GM19238 (cell line): ENCODE measurements at regions not wholly inside any gene's neighbourhood (a gene's known extent, or its start where the extent isn't known, plus 50 kb on each side); places are given as distances from the start of the nearest gene placed in this dataset.
"Not testable (repeated sequence)": the region's sequence is repeated elsewhere in the genome, so short reads cannot be mapped to it uniquely, and the experiment has no call there.

Experiments
- DNase-seq: peaks from one replicate; pipeline ENCODE4 v3.0.0; 2011; ENCODE audit warnings: low spot score; ENCODE audit not compliant: insufficient read length

GRCh38 chrX:46228389-46228788 lies 316.8 kb downstream of the ZNF674 start:
- DNase-seq, result no peak

- DNase-seq, result no peak
Measured at GRCh38 chrX:46226422-46226821, 318.8 kb downstream of the ZNF674 start.

GRCh38 chrX:46223499-46223898 lies 321.7 kb downstream of the ZNF674 start:
- DNase-seq, result not testable (repeated sequence)

- DNase-seq, result no peak
Measured at GRCh38 chrX:46220822-46221221, 324.4 kb downstream of the ZNF674 start.

GRCh38 chrX:46218373-46218772 lies 326.8 kb downstream of the ZNF674 start:
- no peak for DNase-seq

GRCh38 chrX:46216406-46216805 lies 328.8 kb downstream of the ZNF674 start:
- DNase-seq, result no peak

- DNase-seq, result no peak
Measured at GRCh38 chrX:46211079-46211478, 334.1 kb downstream of the ZNF674 start.

- no peak for DNase-seq
Measured at GRCh38 chrX:46209768-46210167, 335.5 kb downstream of the ZNF674 start.

- DNase-seq, result no peak
Measured at GRCh38 chrX:46209037-46209436, 336.2 kb downstream of the ZNF674 start.

GRCh38 chrX:46208225-46208854 lies 336.9 kb downstream of the ZNF674 start:
- no peak for DNase-seq

GRCh38 chrX:46204721-46205422 lies 340.3 kb downstream of the ZNF674 start:
- no peak for DNase-seq

- no peak for DNase-seq
Measured at GRCh38 chrX:46202733-46203514, 342.3 kb downstream of the ZNF674 start.

GRCh38 chrX:46200413-46200812 lies 344.8 kb downstream of the ZNF674 start:
- no peak for DNase-seq

GRCh38 chrX:46198858-46199257 lies 346.4 kb downstream of the ZNF674 start:
- DNase-seq, result no peak

- DNase-seq, result not testable (repeated sequence)
Measured at GRCh38 chrX:46186811-46187106, 358.5 kb downstream of the ZNF674 start.

GRCh38 chrX:46185923-46186810 lies 359.1 kb downstream of the ZNF674 start:
- no peak for DNase-seq

GRCh38 chrX:46184749-46185148 lies 360.5 kb downstream of the ZNF674 start:
- no peak for DNase-seq

- DNase-seq, result peak; percentile 7
Measured at GRCh38 chrX:46180258-46180687, 364.9 kb downstream of the ZNF674 start.

GRCh38 chrX:46179748-46180147 lies 365.5 kb downstream of the ZNF674 start:
- no peak for DNase-seq

GRCh38 chrX:46178763-46179162 lies 366.5 kb downstream of the ZNF674 start:
- no peak for DNase-seq

- no peak for DNase-seq
Measured at GRCh38 chrX:46173159-46173558, 372.1 kb downstream of the ZNF674 start.
